MM.1S (cell line): ENCODE measurements at regions not wholly inside any gene's neighbourhood (a gene's known extent, or its start where the extent isn't known, plus 50 kb on each side); places are given as distances from the start of the nearest gene placed in this dataset.

ENCODE experiments used
- DNase-seq: peaks from one replicate; pipeline ENCODE4 v3.0.0-alpha.2; 2015
- H2AFZ ChIP-seq: fragments of 300-600 bp; sonication (generic); 2 replicates; pipeline ENCODE4 v1.6.0; 2016; ENCODE audit warnings: antibody characterized with exemption, low read length
- H3F3A ChIP-seq: fragments of 300-600 bp; sonication (generic); 2 replicates; pipeline ENCODE4 v1.6.1; 2016; ENCODE audit warnings: mild to moderate bottlenecking, antibody characterized with exemption, low read length, moderate library complexity, mixed read lengths; ENCODE audit not compliant: insufficient read depth
- H3K27ac ChIP-seq: fragments of 300-600 bp; sonication (generic); 2 replicates; pipeline ENCODE4 v1.5.1; 2016; ENCODE audit warnings: mild to moderate bottlenecking, low read length
- H3K27me3 ChIP-seq: fragments of 300-600 bp; sonication (generic); replicated peaks from 2 replicates; pipeline ENCODE4 v1.6.0; 2016; ENCODE audit warnings: low read length; ENCODE audit not compliant: insufficient read depth
- H3K36me3 ChIP-seq: fragments of 300-600 bp; sonication (generic); replicated peaks from 2 replicates; pipeline ENCODE4 v1.6.1; 2016; ENCODE audit warnings: mild to moderate bottlenecking, low read length, mixed read lengths; ENCODE audit not compliant: insufficient read depth
- H3K4me1 ChIP-seq: fragments of 300-600 bp; sonication (generic); 2 replicates; pipeline ENCODE4 v1.6.1; 2016; ENCODE audit warnings: low read length, mixed read lengths
- H3K4me2 ChIP-seq: fragments of 300-600 bp; sonication (generic); 2 replicates; pipeline ENCODE4 v1.6.0; 2016; ENCODE audit warnings: low read depth, low read length
- H3K4me3 ChIP-seq: fragments of 300-600 bp; sonication (generic); 2 replicates; pipeline ENCODE4 v1.5.1; 2016; ENCODE audit warnings: low read length, mixed read lengths
- H3K79me2 ChIP-seq: fragments of 300-600 bp; sonication (generic); 2 replicates; pipeline ENCODE4 v1.6.1; 2016; ENCODE audit warnings: mixed run types, low read length, mixed read lengths
- H3K9ac ChIP-seq: fragments of 300-600 bp; sonication (generic); 2 replicates; pipeline ENCODE4 v1.6.1; 2016; ENCODE audit warnings: low read length, mixed read lengths
- H3K9me2 ChIP-seq: fragments of 300-600 bp; sonication (generic); replicated peaks from 2 replicates; pipeline ENCODE4 v1.6.1; 2016; ENCODE audit warnings: mild to moderate bottlenecking, low read length, mixed read lengths; ENCODE audit not compliant: insufficient read depth
- H3K9me3 ChIP-seq: fragments of 300-600 bp; sonication (generic); replicated peaks from 2 replicates; pipeline ENCODE4 v1.6.1; 2016; ENCODE audit warnings: mild to moderate bottlenecking, low read length, mixed read lengths; ENCODE audit not compliant: insufficient read depth
- H4K20me1 ChIP-seq: fragments of 300-600 bp; sonication (generic); 2 replicates; pipeline ENCODE4 v1.6.1; 2016; ENCODE audit warnings: mild to moderate bottlenecking, low read length, moderate library complexity, mixed read lengths; ENCODE audit not compliant: insufficient read depth
- EZH2 ChIP-seq: fragments of 300-600 bp; sonication (generic); optimal IDR thresholded peaks from 2 replicates; pipeline ENCODE3; 2017; ENCODE audit warnings: low read depth, mild to moderate bottlenecking, antibody characterized with exemption, low read length, mixed read lengths
- EZH2phosphoT487 ChIP-seq: fragments of 300-600 bp; sonication (generic); IDR thresholded peaks from 2 replicates; pipeline ENCODE4 v1.6.1; 2018; ENCODE audit warnings: antibody characterized with exemption, low read length
- TF ChIP-seq, protein P1 (sequence below): fragments of 300-600 bp; sonication (generic); IDR thresholded peaks from 2 replicates; pipeline ENCODE4 v1.5.1; 2016; ENCODE audit warnings: antibody characterized with exemption, low read length, mixed read lengths

DNA sequence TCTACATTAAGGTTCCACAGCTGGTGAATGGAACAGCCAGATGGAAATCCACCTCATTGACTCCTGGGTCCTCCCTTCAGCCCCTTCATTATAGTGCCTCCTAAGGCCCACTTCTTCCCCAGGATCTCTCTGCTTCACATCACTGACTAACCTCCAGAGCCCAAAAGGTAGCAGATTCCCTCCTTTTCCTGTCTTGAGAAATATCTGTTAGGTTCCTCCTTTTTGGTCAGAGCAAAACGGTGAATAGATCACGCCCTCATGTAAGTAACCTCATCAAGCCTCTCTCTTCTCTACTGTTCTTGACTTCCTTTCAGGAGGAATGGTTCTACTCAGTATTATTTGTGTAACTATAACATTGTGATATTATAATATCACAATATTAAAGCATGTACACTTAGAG is 155.0 kb upstream of the SRD5A2 start:
- no peak overlapping the region for H3K4me3 ChIP-seq
- H3K36me3 ChIP-seq, result no peaks in the 10 kb centered on the region

DNA sequence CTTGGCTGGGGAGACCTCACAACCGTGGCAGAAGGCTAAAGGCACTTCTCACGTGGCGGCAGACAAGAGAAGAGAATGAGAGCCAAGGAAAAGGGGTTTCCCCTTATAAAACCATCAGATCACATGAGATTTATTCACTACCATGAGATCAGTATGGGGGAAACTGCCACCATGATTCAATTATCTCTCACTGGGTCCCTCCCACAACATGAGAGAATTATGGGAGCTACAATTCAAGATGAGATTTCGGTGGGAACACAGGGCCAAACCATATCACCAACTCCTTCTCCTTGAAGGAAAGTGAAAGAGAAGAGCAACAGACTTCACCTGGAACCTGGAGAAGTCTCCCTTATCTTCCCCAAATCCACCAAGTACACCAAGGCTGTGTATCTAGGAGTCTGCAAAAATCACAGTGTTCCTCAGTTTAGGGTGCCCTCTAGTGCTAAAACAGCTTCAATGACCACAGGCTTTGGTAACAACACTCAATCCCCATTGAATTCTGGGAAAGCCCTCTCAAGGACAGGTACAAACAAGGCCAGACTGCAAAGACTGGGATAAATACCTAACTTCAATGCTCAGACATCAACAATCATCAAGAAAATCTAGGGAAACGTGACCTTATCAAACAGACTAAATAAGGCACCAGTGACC is 148.8 kb upstream of the SRD5A2 start:
- peak; percentile 38 for DNase-seq
- Histone ChIP-seq H3K4me2 (no peak overlapping the region), H3K27ac (no peak overlapping the region), H3K9ac (no peak overlapping the region), H3K9me3 (no peaks in the 10 kb centered on the region), H3F3A (no peaks in the 10 kb centered on the region), H2AFZ (peak overlapping the region; percentile 16; the same call in 1 of the 2 replicates), H3K36me3 (no peaks in the 10 kb centered on the region), H3K27me3 (no peaks in the 10 kb centered on the region), H3K4me3 (no peak overlapping the region), H3K9me2 (no peaks in the 10 kb centered on the region), H3K79me2 (no peaks in the 10 kb centered on the region), H4K20me1 (no peaks in the 10 kb centered on the region), H3K4me1 (no peaks in the 10 kb centered on the region)
- TF ChIP-seq EZH2phosphoT487 (no peak), EZH2 (no peak)
- TF ChIP-seq, protein P1, sequence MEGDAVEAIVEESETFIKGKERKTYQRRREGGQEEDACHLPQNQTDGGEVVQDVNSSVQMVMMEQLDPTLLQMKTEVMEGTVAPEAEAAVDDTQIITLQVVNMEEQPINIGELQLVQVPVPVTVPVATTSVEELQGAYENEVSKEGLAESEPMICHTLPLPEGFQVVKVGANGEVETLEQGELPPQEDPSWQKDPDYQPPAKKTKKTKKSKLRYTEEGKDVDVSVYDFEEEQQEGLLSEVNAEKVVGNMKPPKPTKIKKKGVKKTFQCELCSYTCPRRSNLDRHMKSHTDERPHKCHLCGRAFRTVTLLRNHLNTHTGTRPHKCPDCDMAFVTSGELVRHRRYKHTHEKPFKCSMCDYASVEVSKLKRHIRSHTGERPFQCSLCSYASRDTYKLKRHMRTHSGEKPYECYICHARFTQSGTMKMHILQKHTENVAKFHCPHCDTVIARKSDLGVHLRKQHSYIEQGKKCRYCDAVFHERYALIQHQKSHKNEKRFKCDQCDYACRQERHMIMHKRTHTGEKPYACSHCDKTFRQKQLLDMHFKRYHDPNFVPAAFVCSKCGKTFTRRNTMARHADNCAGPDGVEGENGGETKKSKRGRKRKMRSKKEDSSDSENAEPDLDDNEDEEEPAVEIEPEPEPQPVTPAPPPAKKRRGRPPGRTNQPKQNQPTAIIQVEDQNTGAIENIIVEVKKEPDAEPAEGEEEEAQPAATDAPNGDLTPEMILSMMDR, result peak; percentile 60

More for the DNA sequence above, 155.0 kb upstream of the SRD5A2 start:
- no peak overlapping the region for H2AFZ ChIP-seq
- no peaks in the 10 kb centered on the region for H3K79me2 ChIP-seq
- H3K9ac ChIP-seq, result no peak overlapping the region
- H3K27me3 ChIP-seq, result no peaks in the 10 kb centered on the region
- H3K9me3 ChIP-seq, result no peaks in the 10 kb centered on the region
- TF ChIP-seq EZH2, result no peak
- TF ChIP-seq EZH2phosphoT487, result no peak
- TF ChIP-seq, protein P1, result no peak
- H3K4me1 ChIP-seq, result no peaks in the 10 kb centered on the region
- no peaks in the 10 kb centered on the region for H3F3A ChIP-seq
- H3K4me2 ChIP-seq, result no peak overlapping the region
- DNase-seq, result no peak
- no peaks in the 10 kb centered on the region for H4K20me1 ChIP-seq
- no peak overlapping the region for H3K27ac ChIP-seq
- H3K9me2 ChIP-seq, result no peaks in the 10 kb centered on the region

DNA sequence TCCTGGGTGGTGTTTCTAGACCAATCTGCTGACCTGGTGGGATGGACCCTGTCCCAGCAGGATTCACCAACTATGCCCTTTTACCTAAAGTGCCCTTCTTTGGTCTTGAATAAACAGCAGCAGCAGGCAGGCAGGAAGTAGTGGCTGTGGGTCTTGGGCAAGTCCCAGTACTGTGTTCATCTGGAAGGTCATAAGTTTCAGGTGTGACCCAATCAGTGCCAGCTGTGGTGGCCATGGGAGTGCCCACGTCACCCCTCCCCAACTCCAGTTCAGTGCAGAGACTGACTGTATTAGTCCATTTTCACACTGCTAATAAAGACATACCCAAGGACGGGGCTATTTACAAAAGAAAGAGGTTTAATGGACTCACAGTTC is 148.3 kb upstream of the SRD5A2 start:
- H3K4me2 ChIP-seq, result no peak overlapping the region
- H3K79me2 ChIP-seq, result no peaks in the 10 kb centered on the region
- no peak for TF ChIP-seq EZH2phosphoT487
- TF ChIP-seq, protein P1, result no peak
- TF ChIP-seq EZH2, result no peak
- H3K9ac ChIP-seq, result no peak overlapping the region
- no peaks in the 10 kb centered on the region for H3F3A ChIP-seq
- H3K9me2 ChIP-seq, result no peaks in the 10 kb centered on the region
- H3K27me3 ChIP-seq, result no peaks in the 10 kb centered on the region
- H3K9me3 ChIP-seq, result no peaks in the 10 kb centered on the region
- no peaks in the 10 kb centered on the region for H4K20me1 ChIP-seq
- no peak overlapping the region for H3K4me3 ChIP-seq
- no peaks in the 10 kb centered on the region for H3K36me3 ChIP-seq
- no peaks in the 10 kb centered on the region for H3K4me1 ChIP-seq
- H2AFZ ChIP-seq, result no peak overlapping the region
- no peak overlapping the region for H3K27ac ChIP-seq
- DNase-seq, result no peak
